AG04449 (cell line): ENCODE measurements at regions not wholly inside any gene's neighbourhood (a gene's known extent, or its start where the extent isn't known, plus 50 kb on each side); places are given as distances from the start of the nearest gene placed in this dataset.

Experiments
- CTCF ChIA-PET: fragments of 350-600 bp; formaldehyde crosslinking; extraction: SDS; loops from one replicate; lab custom pipeline; 2021; ENCODE audit warnings: antibody characterized with exemption; lab: Yijun Ruan, JAX
- POLR2A ChIA-PET: fragments of 400-600, 350-600 bp; formaldehyde crosslinking; extraction: SDS; loops from one replicate; lab custom pipeline; 2020; ENCODE audit warnings: antibody characterized with exemption, inconsistent platforms; lab: Yijun Ruan, JAX
- DNase-seq: peaks from one replicate; pipeline ENCODE4 v3.0.0-alpha.2; 2010; ENCODE audit warnings: low read depth, low spot score
- H3K4me3 ChIP-seq: 2 replicates; pipeline ENCODE4 v1.5.1; 2011; ENCODE audit warnings: low read depth, mild to moderate bottlenecking, control low read depth, low read length
- TF ChIP-seq, protein P1 (sequence below): IDR thresholded peaks from one replicate; pipeline ENCODE4 v1.5.1; 2011; ENCODE audit warnings: mild to moderate bottlenecking, moderate library complexity, low read length, control low read depth, inconsistent platforms; ENCODE audit not compliant: insufficient read depth; ENCODE audit errors: missing control alignments

DNA sequence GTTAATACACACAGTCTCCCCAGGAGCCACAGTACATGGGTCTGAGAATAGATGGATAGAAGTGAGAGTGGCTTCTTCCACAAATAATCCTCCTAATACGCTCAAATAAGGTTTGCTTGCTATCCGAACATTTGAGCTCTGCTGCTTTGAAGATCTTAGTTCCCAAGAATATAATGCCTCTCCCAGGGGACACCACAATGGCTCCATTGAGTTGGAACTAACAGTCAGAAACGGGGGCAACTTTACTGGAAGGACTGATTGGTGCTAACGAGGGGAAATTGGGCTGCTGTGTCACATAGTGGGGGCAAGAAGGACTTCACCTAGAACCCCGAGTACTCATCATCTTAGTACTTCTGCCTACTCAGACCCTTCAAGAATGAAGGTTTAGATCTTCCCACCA, 66.2 kb downstream of the IGLL5 start:
- TF ChIP-seq, protein P1, sequence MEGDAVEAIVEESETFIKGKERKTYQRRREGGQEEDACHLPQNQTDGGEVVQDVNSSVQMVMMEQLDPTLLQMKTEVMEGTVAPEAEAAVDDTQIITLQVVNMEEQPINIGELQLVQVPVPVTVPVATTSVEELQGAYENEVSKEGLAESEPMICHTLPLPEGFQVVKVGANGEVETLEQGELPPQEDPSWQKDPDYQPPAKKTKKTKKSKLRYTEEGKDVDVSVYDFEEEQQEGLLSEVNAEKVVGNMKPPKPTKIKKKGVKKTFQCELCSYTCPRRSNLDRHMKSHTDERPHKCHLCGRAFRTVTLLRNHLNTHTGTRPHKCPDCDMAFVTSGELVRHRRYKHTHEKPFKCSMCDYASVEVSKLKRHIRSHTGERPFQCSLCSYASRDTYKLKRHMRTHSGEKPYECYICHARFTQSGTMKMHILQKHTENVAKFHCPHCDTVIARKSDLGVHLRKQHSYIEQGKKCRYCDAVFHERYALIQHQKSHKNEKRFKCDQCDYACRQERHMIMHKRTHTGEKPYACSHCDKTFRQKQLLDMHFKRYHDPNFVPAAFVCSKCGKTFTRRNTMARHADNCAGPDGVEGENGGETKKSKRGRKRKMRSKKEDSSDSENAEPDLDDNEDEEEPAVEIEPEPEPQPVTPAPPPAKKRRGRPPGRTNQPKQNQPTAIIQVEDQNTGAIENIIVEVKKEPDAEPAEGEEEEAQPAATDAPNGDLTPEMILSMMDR: no peak
- CTCF ChIA-PET: interaction anchor here (1.4 to 10.1 kb wide), 8 partner anchors 10 to 489 kb away, joined by 3 to 800 read pairs (median 46); partner anchors contain the start of gene RSPH14
- DNase-seq: no peak
- no peak overlapping the region for H3K4me3 ChIP-seq
- POLR2A ChIA-PET: no interaction called here

DNA sequence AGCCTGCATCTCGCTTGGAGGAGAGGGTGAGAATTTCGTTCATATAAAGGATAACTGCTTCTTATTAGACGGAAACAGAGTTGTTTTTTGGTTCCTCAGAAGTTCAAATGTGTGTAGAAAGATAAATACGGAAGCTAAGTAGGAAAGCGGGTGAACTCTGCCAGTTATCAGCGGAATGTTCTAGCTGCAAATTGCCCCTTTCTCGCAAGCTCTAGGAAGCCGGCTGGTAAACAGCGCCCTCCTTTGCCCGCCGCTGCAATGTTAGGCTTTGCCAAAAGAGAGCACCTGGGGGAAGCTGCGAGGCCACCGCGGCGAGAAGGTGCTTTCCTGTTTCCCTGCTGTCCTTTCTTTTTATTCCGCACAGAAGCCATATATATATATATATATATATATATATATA, 67.0 kb downstream of the IGLL5 start:
- DNase-seq: no peak
- ChIA-PET POLR2A (no interaction called here), CTCF (interaction anchor here (1.1 to 10.1 kb wide), 19 partner anchors 11 to 490 kb away, joined by 3 to 800 read pairs (median 8); partner anchors contain the start of genes RAB36 and RSPH14)
- no peak overlapping the region for H3K4me3 ChIP-seq
- TF ChIP-seq, protein P1: peak; percentile 11

DNA sequence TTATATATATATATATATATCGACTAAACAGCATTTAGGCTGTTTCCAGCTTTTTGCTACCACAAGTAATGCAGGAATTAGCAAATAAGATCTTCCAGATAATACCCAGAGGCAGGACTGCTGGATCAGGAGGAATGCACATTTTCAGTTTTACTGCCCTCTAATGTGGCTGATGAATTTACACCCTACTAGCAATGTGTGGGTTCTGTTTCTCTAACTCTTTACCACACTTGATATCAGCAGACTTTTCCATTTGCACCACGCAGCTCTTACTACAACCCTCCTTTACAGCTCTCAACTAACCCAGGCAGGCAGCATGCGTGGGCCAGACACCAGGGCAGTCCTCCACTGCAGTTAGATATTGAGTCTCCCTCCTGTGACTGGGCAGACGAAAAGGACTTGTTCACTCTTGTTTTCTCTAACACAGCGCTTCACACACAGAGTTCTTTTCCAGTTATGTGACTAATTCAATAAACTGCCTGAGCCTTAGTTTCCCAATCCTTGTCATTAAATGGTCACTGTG, 67.7 kb downstream of the IGLL5 start:
- CTCF ChIA-PET: interaction anchor here (1.0 to 10.1 kb wide), 25 partner anchors 11 to 491 kb away, joined by 3 to 800 read pairs (median 7); partner anchors contain the start of genes GNAZ, RAB36 and RSPH14

DNA sequence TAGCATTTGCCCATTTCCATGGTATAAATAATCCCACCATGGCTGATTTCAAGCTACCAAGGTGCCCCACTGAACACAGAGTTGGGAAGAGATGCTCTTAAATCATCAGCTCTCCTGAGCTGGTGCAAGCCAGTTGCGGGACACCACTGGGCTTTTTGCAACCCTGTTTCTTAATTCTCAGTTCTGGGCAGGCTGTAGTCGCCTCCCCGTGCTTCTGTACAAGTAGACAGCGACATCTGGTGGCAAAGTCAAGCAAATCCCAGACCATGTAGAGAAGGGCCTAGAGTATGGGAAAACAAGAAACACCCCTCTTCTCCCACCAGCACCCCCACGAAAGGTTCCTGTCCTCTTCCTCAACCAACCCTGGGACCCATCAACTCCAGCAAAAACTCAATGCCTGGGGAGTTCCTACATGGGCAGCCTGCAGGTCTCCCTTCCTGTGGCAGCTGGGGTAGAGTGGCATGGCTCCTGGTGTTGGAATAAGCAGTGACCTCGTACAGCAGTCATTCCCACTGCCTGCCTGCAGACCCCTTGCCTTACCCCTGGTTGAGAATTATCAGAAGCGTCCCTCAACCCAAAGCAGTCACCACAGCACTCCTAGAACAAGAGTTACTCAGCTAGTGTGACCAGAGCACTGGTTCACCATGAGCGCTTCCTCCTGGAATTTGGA, 68.4 kb downstream of the IGLL5 start:
- TF ChIP-seq, protein P1: peak; percentile 82
- DNase-seq: peak; percentile 9
- ChIA-PET CTCF (interaction anchor here (1.0 to 10.1 kb wide), 30 partner anchors 8 to 491 kb away, joined by 3 to 800 read pairs (median 7); partner anchors contain the start of genes GNAZ, RAB36 and RSPH14), POLR2A (no interaction called here)
- H3K4me3 ChIP-seq: no peak overlapping the region

More for the DNA sequence above, 67.7 kb downstream of the IGLL5 start:
- TF ChIP-seq, protein P1: no peak
- no peak overlapping the region for H3K4me3 ChIP-seq
- POLR2A ChIA-PET: no interaction called here
- no peak for DNase-seq

DNA sequence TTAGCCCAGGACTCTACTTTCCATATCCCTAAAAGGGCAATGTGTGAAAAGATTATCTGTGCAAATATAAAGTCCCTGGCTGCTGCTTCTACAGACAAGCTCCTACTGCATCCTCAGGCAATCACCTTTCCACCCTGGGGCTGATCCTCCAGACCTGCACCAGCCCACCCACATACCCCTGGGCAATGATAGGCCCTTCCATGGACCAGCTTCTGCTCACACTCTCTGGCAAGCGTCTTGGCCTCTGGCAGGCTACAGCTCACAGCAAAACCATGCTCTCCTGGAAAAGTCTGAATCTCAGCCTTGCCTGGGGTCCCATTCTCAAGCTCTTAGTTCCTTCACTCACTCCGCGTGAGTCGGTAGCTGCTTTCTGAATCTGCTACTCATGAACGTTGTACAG, 69.5 kb downstream of the IGLL5 start:
- TF ChIP-seq, protein P1: no peak
- ChIA-PET POLR2A (no interaction called here), CTCF (interaction anchor here (0.7 to 10.1 kb wide), 33 partner anchors 9 to 534 kb away, joined by 3 to 800 read pairs (median 7); partner anchors contain the start of gene RSPH14)
- no peak overlapping the region for H3K4me3 ChIP-seq
- DNase-seq: no peak

DNA sequence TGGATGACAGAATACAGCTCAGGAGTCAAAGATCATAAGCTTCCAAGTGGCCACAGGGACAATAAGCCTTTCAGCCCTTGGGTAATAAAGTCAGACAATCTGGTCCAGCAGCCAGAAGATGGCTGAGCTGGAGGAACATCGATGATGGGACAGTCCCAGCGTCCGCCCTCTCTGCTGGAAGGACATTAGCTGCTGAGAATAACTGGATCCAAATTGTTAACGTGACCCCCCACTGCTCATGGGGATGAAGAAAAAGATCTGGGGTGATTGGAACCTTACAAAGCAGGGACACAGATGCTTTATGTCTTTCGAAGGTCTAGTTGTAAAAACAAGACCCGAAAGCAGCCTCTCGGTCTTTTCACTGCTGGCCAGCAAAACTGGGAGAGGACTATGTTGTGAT, 71.0 kb downstream of the IGLL5 start:
- CTCF ChIA-PET: interaction anchor here (0.5 to 10.1 kb wide), 33 partner anchors 10 to 536 kb away, joined by 3 to 800 read pairs (median 8); partner anchors contain the start of genes GNAZ, RAB36 and RSPH14
- TF ChIP-seq, protein P1: no peak

More for the DNA sequence above, 71.0 kb downstream of the IGLL5 start:
- no peak overlapping the region for H3K4me3 ChIP-seq
- DNase-seq: no peak
- POLR2A ChIA-PET: no interaction called here
